Eye (tissue), 1 donor: ENCODE measurements at regions not wholly inside any gene's neighbourhood (a gene's known extent, or its start where the extent isn't known, plus 50 kb on each side); places are given as distances from the start of the nearest gene placed in this dataset.

ENCODE experiments used
- DNase-seq: peaks from one replicate; pipeline ENCODE4 v3.0.0-alpha.2; 2015

GRCh38 chr13:63435667-63436324 is 2020.1 kb upstream of the PCDH20 start:
- no peak for DNase-seq

GRCh38 chr13:63433546-63434150 is 2018.0 kb upstream of the PCDH20 start:
- DNase-seq: no peak

- no peak for DNase-seq
These were observed 2011.5 kb upstream of the PCDH20 start for GRCh38 chr13:63427170-63427569.

- no peak for DNase-seq
These were observed 2009.5 kb upstream of the PCDH20 start for GRCh38 chr13:63425131-63425530.

GRCh38 chr13:63421123-63421522 is 2005.5 kb upstream of the PCDH20 start:
- no peak for DNase-seq

GRCh38 chr13:63420685-63421084 is 2005.0 kb upstream of the PCDH20 start:
- no peak for DNase-seq

- DNase-seq: no peak
These were observed 1998.6 kb upstream of the PCDH20 start for GRCh38 chr13:63414247-63414646.

GRCh38 chr13:63409791-63410351 is 1994.2 kb upstream of the PCDH20 start:
- DNase-seq: no peak

GRCh38 chr13:63408331-63409189 is 1992.9 kb upstream of the PCDH20 start:
- DNase-seq: peak; percentile 68

GRCh38 chr13:63403733-63404132 is 1988.1 kb upstream of the PCDH20 start:
- no peak for DNase-seq

- DNase-seq: no peak
These were observed 1981.1 kb upstream of the PCDH20 start for GRCh38 chr13:63396746-63397145.

GRCh38 chr13:63393112-63393511 is 1977.5 kb upstream of the PCDH20 start:
- DNase-seq: no peak

GRCh38 chr13:63389756-63390155 is 1974.1 kb upstream of the PCDH20 start:
- no peak for DNase-seq

- DNase-seq: no peak
These were observed 1965.6 kb upstream of the PCDH20 start for GRCh38 chr13:63381078-63381859.

GRCh38 chr13:63377986-63378385 is 1962.3 kb upstream of the PCDH20 start:
- no peak for DNase-seq

GRCh38 chr13:63370101-63370500 is 1954.5 kb upstream of the PCDH20 start:
- no peak for DNase-seq

GRCh38 chr13:63367522-63368198 is 1952.0 kb upstream of the PCDH20 start:
- DNase-seq: no peak

GRCh38 chr13:63364159-63364558 is 1948.5 kb upstream of the PCDH20 start:
- no peak for DNase-seq

- DNase-seq: no peak
These were observed 1935.9 kb upstream of the PCDH20 start for GRCh38 chr13:63351533-63351932.

GRCh38 chr13:63351081-63351480 is 1935.4 kb upstream of the PCDH20 start:
- no peak for DNase-seq

- DNase-seq: no peak
These were observed 1930.2 kb upstream of the PCDH20 start for GRCh38 chr13:63345835-63346234.

GRCh38 chr13:63344711-63345110 is 1929.1 kb upstream of the PCDH20 start:
- DNase-seq: no peak
